Hepatic stellate cell (primary cell): ENCODE measurements at regions not wholly inside any gene's neighbourhood (a gene's known extent, or its start where the extent isn't known, plus 50 kb on each side); places are given as distances from the start of the nearest gene placed in this dataset.
"Not testable (repeated sequence)": the region's sequence is repeated elsewhere in the genome, so short reads cannot be mapped to it uniquely, and the experiment has no call there.

Experiments
- DNase-seq: peaks from one replicate; pipeline ENCODE4 v3.0.0; 2011; ENCODE audit warnings: low spot score

DNA sequence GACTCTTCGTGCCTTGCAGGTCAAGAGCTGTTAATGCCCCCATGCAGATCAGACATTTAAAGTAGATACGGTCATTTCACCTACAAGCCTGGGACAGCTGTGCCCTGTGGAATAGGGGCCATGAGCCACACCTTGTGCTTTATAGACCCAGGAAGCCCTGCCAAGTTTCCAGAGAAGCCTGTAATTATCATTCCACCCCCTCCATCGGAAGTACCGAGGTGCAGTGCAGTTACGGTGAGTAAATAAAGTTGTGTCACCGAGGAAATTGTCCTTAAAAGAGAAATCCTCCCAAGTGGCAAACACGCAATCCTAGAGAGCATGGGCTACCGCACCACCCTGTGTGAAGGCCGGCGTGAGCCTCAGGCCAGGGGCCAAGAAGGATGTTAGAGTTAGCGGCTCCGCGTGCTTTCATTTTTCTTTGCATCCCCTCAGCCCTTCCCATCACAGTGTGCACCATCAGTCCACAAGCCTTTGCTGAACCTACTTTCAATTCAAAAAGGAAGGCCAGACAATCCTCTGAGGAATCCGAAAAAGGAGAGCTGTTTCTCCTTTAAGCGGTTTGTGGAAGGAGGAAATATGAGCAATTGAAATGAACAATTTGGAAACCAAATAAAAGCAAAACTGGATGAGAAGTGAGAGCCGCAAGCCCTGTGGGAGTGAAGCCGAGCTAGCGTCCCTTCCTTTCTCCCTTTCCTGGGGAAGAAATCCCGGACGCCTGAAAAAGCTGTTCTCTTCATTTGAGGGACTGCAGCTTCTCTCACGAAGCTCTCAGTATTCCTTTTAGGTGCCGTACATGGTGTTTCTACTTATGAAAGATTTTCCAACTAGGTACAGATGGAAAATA is 183.3 kb upstream of the PDE10A start:
- no peak for DNase-seq

DNA sequence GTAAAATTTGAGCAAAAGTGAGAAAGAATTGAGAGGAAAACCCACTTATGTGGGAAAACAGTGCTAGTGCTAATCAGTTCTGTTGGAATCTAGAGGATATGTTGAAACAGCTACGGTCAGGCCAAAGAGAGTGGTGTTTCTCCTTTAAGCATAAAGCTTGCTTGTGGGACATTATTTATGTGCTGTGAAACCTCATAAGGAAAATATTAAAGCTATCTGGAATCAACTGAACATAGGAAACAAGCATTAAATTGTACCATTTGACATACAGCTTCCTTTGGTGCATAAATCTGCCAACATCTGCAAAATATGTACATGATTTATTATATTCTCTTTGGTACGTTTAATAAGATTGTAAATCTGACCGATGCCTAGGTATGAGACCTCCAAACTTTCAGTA is 182.5 kb upstream of the PDE10A start:
- no peak for DNase-seq

DNA sequence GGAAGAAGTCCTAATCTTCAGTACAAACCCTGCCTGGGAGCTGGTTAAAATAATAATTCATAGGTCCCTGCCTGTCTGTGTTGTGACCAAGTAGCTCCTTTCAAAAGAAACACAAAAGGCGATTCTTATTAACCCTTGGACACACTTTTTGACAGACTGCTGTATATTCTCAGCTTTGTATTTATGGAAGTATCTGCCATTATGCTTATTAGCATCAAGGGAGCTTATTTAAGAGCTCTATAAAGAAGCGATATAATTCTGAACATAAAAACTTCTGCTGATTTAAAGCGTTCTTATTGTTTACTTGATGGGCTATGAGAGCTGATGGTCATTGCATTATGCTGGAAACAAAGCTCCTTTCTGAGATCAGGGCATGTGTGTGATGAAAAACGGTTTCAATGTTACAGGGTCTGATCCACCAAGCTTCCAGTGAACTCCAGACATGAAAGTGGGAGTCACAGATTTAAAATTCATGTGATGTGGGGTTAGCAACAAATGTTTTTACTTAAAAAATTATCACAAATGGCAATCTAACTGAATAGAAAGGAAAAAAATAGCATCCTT is 181.8 kb upstream of the PDE10A start:
- no peak for DNase-seq

DNA sequence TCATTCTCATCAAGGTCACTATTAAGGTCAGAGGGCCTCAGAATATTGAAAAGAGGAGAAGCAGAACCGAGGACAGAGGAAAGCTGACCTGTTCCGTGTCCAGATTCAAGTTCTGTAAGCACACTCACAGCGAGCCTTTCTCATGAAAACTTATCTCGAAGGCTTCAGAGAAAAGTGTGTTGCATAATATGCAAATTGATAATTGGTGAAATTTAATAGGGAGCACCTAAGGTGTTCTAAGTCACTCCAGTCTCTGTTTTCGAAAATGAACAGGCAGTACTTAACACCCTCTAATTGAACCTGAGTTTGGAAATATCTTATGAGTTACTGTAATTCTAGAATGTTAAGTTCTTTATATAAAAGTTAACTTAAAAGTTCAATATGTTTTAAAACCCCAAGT is 181.2 kb upstream of the PDE10A start:
- DNase-seq = no peak

DNA sequence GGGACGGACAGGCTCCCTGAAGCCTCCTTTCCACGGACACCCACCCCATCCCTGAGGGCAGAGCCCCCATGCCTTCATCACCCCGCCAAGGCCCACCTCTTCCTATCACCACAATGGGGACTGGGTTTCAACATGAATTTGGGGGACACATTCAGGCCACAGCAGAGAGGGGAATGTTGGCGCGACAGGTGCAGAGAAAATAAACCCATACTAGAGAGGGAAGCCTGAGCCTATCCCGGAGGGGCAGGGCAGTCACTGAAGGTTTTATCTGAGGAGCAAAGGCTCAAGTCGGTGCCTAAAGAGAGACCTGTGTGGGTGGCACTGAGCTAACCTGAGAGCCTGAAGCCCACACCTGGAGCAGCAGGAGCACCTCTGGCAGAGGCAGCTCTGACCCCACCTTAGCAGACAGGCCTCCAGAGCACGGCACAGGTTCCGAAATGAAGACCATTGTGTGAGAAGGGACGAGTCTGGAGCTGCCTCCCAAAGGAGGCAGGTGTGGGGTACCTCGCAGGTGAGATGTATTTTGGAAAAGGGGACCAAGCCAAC is 180.6 kb upstream of the PDE10A start:
- DNase-seq = no peak

DNA sequence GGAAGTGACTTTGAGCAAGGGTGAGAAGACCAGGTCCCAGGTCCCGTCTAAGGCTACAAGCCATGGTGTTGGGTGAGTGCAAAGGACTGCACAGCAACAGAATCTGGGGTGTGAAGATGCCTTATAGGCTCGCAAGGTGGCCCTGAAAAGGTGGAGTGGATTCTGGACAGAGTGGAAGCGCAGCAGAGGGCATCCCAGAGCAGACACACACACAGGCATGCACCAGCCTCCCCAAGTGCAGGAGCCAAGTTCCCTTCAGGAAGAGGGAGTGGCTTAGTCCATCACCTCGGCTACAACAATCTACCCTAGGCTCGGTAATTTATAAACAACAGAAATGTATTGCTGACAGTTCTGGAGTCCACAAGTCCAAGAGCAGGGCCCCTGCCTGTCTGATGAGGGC is 180.1 kb upstream of the PDE10A start:
- DNase-seq = no peak

DNA sequence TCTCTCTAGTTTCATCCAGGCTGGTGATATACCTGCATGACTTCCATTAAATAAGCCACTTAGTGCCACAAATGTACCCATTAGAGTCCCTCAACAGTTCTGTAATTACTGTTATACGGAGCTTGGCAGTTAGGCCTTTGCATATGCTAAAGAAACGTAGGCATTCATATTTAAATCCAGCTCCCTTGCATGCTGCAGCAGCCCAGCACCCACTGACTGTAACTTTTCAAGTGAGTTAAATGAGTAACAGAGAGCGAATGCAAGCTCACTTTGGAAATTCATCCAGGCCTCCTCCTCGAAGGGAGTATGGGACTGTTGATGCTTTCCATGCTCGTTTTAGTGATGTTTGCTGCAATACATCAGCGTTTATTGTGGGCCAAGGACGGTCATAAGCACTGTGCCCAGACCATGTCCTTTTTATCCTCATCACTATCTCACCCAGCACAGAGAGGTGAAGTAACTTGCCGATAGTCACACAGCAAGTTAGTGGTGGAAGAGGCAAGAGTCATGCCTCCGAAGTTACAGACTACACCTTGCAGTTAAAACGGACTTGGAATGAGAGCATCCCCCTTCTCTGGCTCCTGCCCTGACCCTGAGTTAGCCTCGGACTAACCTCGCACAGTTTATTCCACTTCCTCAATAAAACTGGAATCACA is 179.4 kb upstream of the PDE10A start:
- no peak for DNase-seq

DNA sequence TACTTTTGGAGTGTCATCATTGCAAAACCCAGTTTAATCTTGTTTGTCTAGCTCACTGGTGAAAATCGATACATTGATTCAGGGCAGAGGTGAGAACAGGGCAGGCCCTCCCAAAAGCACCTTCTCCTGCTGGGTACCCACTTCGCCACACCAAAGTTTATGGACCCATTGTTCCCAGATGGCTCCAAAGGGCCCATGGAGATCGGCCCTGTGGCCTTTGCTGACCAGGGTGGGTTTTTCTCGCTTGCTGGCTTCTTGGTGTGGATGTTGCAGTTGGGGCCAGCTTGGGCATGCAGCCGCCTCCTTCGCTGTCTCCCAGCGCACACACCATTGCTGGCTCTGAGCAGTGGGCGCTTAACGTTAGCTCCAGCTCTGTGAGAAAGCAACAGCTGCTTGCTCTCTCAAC is 178.1 kb upstream of the PDE10A start:
- DNase-seq = no peak

DNA sequence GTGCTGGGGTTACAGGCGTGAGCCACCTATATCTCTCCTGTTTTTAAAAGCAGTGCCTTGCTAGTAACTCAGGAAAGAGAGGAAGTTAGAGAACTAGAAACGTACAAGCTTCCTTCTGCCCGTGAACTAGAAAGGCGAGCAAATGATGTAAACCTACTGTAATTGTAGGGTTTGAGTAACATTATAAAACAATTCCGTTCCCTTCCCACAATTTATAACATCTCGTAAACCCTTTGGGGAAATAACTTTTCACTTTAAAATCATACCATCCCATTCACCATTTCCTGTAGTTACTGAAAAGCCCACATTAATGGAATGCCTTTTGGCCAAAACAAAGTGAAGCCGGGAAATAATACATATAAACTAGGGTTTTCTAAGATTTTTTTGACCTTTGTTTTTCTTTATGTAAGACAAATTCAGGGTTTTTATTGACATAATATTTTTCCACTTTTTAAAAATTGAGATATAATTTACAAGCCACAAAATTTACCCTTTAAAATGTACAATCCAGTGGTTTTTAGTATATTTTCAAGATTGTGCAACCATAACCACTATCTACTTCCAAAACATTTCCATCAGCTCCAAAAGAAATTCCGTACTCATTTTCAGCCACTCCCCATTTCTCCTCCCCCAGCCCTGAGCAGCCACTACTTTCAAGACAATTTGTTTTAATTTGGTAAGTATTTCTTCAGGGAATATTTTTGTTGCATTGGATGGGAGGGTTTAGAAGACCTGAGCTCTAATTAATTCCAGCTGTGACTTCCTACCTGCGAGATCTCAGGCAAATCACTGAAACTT is 175.1 kb upstream of the PDE10A start:
- DNase-seq = no peak

DNA sequence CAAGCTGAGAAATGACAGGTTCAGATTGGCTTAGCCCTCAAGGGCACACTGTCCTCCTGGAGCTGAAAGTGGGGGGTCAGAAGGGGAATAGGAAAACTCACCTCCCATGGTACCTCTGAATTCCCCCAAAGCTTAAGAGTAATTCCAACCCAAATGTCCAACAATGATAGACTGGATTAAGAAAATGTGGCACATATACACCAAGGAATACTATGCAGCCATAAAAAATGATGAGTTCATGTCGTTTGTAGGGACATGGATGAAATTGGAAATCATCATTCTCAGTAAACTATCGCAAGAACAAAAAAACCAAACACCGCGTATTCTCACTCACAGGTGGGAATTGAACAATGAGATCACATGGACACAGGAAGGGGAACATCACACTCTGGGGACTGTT is 173.6 kb upstream of the PDE10A start:
- not testable (repeated sequence) for DNase-seq

DNA sequence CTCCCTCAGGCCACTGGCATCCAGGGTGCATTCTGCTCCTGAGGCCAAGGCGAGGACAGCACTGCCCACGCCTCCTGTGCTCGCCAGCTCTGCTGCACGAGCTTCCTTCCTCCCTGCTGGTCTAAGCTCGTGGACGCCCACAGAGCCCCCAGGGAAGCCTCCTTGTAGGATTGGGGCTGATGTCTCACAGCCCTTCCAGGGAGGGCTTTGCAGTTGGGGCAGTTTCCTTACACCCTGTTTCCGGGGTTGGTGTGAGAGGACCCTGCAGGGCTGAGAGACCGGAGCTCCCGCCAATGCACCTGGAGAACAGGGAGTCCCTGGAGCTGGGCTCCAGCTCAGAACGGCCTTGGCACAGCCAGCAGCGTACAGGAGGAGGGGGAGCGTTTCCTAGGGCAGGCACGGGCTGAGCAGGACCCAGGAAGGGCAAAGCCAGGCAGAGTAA is 172.4 kb upstream of the PDE10A start:
- DNase-seq = no peak

DNA sequence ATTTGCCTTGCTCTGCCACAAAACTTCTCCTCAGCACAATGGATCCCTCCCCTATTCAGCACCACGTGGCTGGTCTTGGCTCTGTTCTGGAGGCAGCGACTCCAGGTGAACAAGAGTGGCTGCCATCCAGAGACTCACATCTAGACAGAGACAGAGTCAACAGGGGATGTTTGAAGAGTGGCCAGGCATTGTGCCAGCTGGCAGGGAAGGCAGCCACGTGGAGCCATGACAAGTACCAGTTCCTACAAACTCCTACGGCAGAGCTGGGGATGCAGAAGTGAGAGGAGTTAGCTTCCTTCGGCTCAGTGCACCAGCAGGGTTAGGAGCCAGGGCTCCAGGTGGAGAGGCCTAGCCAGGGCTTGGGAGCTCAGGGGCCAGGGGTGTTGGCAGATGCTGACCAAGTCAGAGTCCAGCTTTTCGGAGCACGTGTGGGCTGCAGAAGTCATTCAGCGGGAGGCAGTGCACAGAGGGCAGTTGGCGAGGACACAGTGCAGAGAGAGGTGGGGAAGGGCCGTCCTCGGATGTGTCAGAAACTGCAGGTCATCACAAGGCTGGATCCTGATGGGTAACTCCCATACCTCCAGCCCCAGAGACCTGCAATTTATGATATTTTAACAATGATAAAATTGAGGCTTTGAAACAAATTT is 171.7 kb upstream of the PDE10A start:
- no peak for DNase-seq

DNA sequence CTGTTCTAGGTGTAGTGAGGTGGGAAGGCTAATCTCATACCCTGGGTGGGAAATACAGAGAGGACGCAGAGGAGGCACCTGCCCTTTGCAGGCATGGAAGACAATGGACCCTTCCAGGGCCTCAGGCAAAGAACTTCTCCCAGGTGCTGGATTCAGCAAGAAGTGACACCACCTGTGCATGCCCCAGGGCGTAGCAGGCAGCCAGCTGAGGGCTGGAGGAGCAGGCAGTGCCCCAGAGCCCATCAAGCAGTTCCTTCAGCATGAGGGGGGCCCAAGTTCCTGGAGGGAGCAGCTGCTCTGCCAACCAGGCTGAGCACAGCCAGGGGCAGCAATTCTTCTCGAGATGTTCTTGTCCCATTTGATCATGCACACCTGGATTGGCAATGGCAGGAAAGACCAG is 170.3 kb upstream of the PDE10A start:
- DNase-seq = no peak

DNA sequence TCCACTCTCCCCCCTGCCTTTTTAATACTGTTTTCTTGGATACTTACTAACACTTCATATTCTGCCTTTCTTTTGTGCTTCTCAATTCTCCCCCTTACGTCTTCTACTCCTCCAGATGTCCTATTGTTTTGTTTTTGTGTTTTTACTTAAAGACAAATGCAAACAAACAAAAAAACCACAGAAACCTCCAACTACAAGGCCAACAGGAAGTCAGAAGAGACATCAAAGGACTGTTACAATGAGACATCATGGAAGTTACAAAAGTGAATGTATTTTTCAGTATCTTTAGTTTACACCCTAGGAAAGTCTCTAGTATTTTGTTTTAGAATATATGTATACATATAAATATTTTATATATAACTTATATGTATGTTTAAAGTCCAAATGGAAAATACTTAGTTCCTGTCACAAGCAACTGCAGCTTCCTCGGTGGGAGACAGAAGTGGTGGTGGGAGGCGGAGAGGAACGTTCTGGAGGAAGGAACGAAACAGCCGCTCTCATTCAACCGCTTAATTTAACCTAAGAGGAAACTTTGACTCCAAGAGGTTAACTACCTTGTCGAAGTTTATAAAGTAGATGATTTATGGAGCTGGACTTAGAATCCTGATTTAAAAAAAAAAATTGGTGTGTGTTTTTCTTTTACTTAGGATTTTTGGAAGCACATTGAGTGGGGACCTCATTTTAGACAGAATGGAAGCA is 168.9 kb upstream of the PDE10A start:
- no peak for DNase-seq

DNA sequence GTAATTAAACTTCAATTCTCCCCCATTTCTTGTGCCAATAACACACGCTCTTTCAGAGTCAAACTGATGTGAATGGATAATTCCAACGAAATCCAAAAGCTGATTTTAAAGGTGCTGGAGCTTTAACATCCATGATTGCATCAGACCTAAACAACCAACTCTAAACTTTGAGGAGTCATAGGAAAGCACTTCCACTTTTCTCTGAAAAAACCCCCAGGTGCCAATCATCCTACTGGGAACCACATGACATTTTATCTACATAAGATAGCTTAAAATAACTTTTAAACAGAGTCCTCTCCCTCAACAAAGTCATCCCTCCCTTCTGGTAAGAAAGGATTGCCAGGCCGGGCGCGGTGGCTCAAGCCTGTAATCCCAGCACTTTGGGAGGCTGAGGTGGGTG is 167.7 kb upstream of the PDE10A start:
- no peak for DNase-seq

DNA sequence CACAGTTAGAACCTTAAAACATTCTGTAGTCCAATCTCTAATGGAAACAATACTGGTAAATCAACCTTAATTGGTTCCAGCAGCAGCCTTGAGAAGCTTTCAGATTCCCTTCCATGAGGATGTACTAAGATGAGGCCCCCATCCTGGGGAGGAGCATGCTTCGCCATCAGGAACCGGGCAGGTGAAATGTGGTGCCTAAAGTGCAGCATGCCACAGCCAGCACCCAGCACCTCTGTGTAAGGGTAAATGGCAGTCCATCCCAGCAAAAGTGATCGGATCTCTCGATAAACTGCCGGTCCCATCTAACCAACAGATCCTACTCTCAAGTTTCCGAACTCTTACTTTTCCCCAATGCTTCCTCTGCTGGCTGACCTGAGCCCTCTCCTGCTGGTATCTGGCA is 166.3 kb upstream of the PDE10A start:
- DNase-seq = no peak

DNA sequence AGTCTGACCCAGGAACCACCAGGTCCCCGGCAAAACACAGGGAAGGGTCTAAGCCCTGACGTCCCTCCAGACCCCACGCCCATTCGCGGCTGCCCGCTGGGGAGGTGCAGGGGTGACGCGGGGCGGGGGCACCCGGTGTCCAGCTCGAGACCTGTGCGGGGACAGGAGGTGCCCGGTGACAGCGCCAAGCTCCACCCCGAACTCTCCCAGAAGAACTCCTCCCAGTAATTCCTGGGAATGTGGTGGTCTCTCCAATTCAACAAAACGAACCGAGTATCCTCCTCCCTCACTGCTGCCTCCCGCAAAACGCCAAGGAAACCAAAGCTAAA is 164.1 kb upstream of the PDE10A start:
- DNase-seq = no peak

DNA sequence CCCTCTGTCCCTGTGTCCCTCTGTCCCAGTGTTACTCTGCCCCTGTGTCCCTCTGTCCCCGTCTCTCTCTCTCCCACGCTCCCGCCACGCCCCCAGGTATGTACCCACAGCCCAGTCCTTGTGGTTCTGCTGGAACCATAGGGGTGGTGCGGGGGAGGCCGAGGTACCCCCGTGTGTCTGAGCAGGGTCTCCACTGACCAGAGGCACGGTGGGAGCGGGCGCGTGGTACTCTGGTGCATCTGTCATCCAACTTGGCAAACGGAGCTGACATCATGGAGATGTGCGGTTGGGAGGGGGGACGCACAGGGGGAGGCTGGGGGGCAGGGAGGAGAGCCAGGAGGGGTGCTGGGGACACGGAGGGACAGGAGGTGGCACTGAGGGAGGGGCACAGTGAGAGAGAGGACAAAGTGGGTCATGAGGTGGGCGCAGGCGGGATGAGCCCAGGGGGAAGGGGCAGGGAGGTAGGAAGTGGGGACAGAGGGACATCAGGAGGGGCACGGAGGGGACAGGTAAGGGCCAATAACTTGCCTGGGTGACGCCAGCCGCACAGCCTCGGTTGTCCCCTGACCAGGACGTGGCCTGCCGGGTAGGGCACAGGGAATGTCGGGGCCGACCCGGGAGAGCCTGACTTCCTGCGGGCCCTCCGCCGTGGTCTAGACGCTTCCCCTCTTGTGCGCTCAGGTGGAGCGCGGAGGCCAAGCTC is 163.6 kb upstream of the PDE10A start:
- DNase-seq = no peak

DNA sequence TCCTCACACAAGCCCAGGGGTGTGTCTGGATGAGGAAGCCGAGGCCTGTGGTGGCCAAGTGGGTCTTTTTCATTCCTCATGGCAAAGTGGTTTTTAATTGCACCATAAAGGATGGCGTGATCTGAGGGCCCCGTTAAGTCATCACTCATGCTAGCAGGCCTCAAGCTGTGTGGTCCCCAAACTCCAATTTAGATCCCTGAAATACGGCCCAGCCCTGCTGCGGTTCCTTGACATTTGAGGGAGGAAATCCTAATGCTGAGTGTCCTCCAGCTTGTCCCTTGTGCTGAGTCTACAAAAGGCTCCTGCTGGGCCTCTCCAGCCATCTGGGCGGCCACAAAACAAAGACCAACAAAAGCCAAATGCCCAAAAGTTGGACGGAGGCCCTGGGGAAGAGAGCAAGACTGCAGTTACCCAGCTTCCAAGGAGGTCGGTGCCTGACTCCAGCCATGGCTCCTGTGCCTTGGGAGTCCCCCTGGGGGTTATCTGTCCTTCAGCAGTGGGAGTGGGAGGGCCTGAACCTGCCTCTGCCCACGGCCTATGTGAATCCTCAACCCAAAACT is 162.3 kb upstream of the PDE10A start:
- DNase-seq = no peak

DNA sequence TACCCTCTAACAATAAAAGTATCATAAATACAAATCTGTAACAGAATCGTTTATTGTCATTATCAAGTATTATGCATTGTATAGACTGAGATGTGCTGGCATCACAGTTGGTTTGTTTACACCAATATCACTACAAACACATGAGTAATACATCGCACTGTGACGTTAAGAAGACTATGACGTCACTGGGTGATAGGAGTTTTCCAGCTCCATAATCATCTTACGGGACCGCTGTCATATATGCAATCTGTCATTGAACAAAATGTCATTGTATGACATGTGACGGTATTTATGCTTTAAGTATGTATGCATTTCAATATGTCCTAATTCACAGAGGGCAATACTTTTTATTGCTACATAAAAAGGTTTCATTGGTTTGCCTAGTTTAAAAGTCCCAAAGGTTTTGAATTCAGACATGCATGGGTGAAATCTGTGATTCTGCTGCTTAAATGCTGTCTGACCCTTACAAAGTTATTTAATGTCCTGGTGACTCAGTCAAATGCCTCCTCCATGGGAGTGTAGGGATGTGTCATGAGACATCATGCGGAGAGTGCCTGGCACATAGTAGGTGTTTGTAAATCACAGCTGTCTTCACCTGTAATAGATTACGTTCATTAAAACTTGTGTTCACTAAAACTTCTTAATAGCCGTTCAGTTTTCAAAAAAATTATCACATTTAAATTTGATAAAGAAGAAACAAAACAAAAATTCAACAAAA is 160.7 kb upstream of the PDE10A start:
- no peak for DNase-seq
